AG09309 (cell line): ENCODE measurements at regions not wholly inside any gene's neighbourhood (a gene's known extent, or its start where the extent isn't known, plus 50 kb on each side); places are given as distances from the start of the nearest gene placed in this dataset.
A peak's percentile ranks its signal among the peaks of the same experiment; 100 is the strongest.
"Not testable (repeated sequence)": the region's sequence is repeated elsewhere in the genome, so short reads cannot be mapped to it uniquely, and the experiment has no call there.

Experiments
- DNase-seq: peaks from one replicate; pipeline ENCODE4 v3.0.0-alpha.2; 2010; ENCODE audit warnings: low read depth
- H3K4me3 ChIP-seq: 2 replicates; pipeline ENCODE4 v1.5.1; 2011; ENCODE audit warnings: mild to moderate bottlenecking, low read depth, low read length, moderate library complexity; ENCODE audit not compliant: control insufficient read depth
- TF ChIP-seq, protein P1 (sequence below): IDR thresholded peaks from 2 replicates; pipeline ENCODE4 v1.5.1; 2011; ENCODE audit warnings: mild to moderate bottlenecking, low read depth, low read length, inconsistent platforms; ENCODE audit not compliant: insufficient read depth, control insufficient read depth; ENCODE audit errors: missing control alignments

GRCh38 chr4:186368281-186368680 is 102.3 kb downstream of the F11 start:
- TF ChIP-seq, protein P1, sequence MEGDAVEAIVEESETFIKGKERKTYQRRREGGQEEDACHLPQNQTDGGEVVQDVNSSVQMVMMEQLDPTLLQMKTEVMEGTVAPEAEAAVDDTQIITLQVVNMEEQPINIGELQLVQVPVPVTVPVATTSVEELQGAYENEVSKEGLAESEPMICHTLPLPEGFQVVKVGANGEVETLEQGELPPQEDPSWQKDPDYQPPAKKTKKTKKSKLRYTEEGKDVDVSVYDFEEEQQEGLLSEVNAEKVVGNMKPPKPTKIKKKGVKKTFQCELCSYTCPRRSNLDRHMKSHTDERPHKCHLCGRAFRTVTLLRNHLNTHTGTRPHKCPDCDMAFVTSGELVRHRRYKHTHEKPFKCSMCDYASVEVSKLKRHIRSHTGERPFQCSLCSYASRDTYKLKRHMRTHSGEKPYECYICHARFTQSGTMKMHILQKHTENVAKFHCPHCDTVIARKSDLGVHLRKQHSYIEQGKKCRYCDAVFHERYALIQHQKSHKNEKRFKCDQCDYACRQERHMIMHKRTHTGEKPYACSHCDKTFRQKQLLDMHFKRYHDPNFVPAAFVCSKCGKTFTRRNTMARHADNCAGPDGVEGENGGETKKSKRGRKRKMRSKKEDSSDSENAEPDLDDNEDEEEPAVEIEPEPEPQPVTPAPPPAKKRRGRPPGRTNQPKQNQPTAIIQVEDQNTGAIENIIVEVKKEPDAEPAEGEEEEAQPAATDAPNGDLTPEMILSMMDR: no peak
- H3K4me3 ChIP-seq: no peak overlapping the region

DNA sequence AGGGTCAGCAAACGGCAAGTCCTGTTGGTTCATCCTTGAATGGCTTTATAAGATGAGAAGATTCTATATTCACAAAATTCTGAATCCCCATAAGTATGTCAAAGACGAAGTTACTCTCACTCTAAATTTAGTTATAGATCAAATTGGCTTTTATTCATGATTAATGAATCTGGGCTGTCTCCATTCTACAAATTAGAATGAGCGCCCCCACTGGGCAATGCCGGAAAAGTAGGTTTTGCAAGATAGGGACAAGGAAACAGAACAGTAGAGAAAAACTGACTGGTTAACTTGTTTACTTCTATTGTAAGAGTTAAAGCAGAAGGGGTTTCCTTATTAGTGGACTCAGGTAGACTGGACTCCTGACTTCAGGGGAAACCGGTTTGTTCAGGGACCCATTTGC is 100.3 kb downstream of the F11 start:
- DNase-seq: no peak
- H3K4me3 ChIP-seq: no peak overlapping the region
- TF ChIP-seq, protein P1: no peak

More at GRCh38 chr4:186368281-186368680, 102.3 kb downstream of the F11 start:
- no peak for DNase-seq

GRCh38 chr4:186363038-186363437 is 97.0 kb downstream of the F11 start:
- H3K4me3 ChIP-seq, DNase-seq: not testable (repeated sequence)
- TF ChIP-seq, protein P1: peak; percentile 9

GRCh38 chr4:186360551-186360950 is 94.6 kb downstream of the F11 start:
- TF ChIP-seq, protein P1: no peak
- H3K4me3 ChIP-seq: no peak overlapping the region
- DNase-seq: no peak

DNA sequence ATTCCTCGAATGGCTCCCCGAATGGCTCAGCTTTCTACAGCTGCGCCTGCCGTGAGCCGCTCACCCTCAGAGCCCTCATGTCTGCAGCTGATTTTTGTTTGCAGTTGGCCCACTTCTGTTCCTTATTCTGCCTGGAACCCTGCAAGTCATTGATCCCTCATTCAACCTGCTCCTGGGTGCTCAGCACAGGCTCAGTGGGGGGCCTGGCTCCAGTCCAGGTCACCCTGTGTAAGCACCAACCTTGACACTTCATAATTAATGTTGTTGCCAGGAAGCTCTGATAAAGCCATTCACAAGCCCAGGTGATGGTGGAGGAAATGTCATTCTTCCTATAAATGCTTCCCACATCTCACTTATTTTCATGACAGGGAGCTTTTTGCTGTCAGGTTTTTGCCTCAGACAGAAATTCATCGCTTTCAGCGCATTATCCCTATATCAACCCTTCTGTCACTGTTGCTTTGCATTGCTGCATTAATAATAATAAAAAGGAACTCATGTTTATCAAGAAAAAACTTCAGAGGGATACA is 85.7 kb downstream of the F11 start:
- DNase-seq: no peak
- H3K4me3 ChIP-seq: no peak overlapping the region
- TF ChIP-seq, protein P1: no peak

- no peak overlapping the region for H3K4me3 ChIP-seq
- no peak for DNase-seq
- TF ChIP-seq, protein P1: no peak
Observed at GRCh38 chr4:186348433-186348832, 82.4 kb downstream of the F11 start.

DNA sequence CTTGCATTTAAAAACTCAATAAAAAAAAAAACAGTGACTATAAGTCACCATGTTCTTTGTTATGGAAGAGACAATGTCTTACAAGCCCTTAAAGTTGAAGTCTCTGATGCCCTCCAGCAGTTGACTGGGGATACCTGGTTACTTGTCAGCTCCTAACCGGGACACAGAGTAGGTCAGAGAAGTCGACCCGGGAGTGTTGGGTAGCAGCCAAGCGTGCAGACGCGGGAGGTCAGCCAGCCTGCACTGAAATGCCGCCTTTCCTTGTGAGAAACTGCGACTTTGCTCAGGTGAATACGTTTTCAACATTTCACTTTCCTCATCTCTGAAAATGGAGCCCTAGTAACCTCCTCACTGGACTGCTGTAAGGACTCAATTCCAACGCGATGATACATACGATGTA is 81.8 kb downstream of the F11 start:
- TF ChIP-seq, protein P1: no peak
- DNase-seq: no peak

More for the DNA sequence above, 81.8 kb downstream of the F11 start:
- H3K4me3 ChIP-seq: no peak overlapping the region
